ENCODE measurements at regions not wholly inside any gene's neighbourhood (a gene's known extent, or its start where the extent isn't known, plus 50 kb on each side); places are given as distances from the start of the nearest gene placed in this dataset.
"Not testable (repeated sequence)": the region's sequence is repeated elsewhere in the genome, so short reads cannot be mapped to it uniquely, and the experiment has no call there.

DNA sequence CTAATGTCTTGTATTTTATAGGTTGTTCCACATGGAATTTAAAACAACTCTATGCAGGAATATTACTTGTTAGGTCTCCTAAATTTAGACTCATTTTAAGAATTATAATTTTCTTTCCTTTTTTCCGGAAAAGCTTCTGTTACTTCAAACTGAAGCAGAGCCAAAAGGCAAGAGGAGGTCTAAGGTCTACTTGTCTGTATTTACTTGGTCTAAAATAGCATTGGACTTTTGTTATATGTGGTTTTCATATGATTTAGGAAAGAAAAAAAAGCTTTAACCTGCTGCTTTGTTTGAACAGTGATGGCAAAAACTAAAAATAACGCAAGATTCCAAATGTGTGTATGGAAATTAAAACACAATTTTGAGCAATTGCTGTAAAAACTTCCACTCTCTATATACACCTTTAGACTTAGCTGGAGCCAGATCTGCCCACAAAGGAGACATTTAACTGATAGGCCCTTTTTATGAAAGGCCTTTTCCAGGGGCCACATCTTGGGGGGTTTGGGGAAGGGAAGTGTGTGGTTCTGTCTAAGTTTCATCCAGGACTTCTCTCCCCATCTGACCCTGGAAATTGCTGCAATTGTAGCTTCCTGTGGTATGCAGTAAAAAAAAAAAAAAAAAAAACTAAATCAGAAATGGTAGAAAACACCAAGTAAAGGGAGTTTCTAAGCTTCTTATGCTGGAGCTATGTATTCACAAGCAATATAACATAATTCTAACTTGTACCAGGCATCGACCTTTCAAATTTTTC is 307.7 kb upstream of the MEF2C start:
- no peak for DNase-seq (ENCODE audit: low read depth in 2 of 3, low spot score in 1 of 3)

GRCh38 chr5:89187883-89188465 is 305.0 kb upstream of the MEF2C start:
- DNase-seq (ENCODE audit: low read depth in 2 of 3, low spot score in 1 of 3): no peak

GRCh38 chr5:89187268-89187667 is 304.3 kb upstream of the MEF2C start:
- no peak for DNase-seq (ENCODE audit: low read depth in 2 of 3, low spot score in 1 of 3)

DNA sequence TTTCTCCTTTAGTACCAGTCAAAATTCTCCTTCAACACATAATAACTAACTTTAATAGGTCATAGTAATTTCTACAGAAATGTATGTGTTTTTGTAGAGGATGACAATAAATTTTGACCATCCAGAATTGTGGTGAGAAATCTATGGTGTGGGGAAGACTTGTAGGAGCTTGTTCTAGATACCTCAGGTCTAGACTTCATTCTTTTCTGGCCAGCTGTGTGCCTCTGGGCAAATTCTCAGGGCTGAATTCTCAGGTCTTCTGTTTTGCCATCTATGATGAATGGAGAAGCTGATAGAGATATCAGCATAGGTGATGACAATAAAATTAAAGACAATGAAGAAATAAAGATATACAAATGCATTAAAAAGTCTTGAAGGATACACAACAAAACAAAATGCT is 298.6 kb upstream of the MEF2C start:
- DNase-seq (ENCODE audit: low read depth in 2 of 3, low spot score in 1 of 3): no peak

DNA sequence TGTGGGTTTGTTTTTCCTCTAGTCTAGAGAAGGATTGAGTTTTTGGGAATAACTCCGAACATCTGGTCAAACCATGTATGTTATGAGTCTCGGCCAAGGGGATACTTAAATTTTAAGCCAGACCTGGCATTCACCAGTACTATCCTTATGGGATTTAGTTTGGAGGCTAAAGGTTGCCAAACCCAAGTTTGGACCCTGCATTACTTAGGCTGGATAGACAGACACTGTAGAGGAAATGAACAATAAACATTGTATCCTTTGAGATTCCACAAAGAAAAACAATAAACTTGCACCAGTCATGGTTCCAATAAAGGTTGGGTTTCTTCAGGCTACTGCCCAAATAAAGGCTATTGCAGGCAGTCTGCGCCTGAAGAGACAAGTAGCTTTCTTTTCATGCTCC is 296.7 kb upstream of the MEF2C start:
- DNase-seq (ENCODE audit: low read depth in 2 of 3, low spot score in 1 of 3): no peak

DNA sequence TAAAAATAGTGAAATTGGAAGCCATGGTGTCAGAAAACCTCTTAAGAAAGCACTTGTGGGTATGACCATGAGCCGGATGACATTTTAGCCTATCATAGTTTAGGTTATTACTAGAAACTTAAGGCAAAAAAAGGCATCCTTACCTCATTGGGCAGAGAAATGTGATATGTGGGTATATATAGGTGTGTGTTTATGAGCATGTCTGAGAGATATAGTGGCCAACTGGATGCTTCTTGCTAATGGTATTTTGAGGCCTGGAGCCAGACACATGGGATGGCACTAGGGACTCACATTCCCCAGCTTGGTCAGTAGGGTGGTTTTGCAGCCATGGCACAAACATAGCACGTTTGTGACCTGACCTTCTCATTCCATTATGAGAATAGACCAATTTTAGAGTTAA is 295.6 kb upstream of the MEF2C start:
- no peak for DNase-seq (ENCODE audit: low read depth in 2 of 3, low spot score in 1 of 3)

DNA sequence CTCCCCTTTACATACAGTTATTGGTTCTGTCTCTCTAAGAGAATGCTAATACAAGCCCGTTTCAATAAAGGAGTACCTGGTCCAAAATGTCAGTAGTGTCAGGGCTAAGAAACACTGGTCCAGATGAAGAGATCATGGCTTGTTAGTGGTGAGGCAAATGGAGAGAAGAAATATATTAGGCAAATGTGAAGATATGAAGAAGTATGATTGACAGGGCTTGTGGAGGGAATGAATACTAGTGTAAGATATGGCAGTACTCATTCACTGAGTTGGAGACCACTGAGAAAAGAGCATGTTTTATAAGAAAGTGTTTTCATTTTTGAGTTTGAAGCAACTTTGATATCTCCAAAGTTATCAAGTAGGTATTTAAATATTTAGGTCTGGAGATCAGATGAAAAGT is 290.5 kb upstream of the MEF2C start:
- no peak for DNase-seq (ENCODE audit: low read depth in 2 of 3, low spot score in 1 of 3)

GRCh38 chr5:89168766-89169165 is 285.8 kb upstream of the MEF2C start:
- no peak for DNase-seq (ENCODE audit: low read depth in 2 of 3, low spot score in 1 of 3)

GRCh38 chr5:89164703-89165102 is 281.7 kb upstream of the MEF2C start:
- DNase-seq (ENCODE audit: low read depth in 2 of 3, low spot score in 1 of 3): not testable (repeated sequence)

- DNase-seq (ENCODE audit: low read depth in 2 of 3, low spot score in 1 of 3): no peak
These were observed 273.2 kb upstream of the MEF2C start for GRCh38 chr5:89156226-89156625.

DNA sequence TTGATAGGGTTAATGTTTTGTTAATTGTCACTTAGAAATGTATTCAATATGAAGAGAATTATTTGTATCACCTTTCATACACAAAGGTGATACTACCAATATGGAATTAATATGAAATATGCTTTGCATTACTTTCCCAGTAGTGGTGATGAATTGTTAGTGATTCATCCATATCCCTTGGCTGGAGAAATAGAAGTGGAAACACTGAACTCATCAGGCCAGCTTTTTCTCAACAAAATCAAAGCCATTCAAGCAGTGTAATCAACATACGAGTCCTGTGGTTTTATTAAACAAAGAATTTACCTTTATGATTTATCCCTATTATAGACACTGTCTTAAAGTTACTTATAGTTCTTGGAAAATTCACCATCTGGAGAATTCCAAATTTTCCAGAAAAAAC is 264.0 kb upstream of the MEF2C start:
- DNase-seq (ENCODE audit: low read depth in 2 of 3, low spot score in 1 of 3): no peak

DNA sequence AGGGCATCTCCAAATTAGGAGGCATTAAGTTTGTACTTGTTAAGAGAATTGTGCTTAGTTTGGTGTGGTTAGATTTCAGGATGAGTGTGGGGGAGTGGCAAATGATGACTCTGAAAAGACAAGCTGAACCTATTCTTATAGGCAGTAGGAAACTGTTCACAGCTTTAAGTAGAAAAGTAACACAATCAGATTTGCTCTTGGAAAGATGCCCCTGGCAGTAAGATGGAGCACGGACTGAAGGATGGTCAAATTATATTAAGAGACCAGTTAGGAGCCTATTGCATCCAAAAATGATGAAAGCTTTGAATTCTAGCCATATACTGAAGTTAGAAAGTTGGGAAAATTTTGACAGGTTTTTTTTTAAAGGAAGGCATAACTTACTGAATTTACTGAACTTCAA is 254.2 kb upstream of the MEF2C start:
- DNase-seq (ENCODE audit: low read depth in 2 of 3, low spot score in 1 of 3): no peak

DNA sequence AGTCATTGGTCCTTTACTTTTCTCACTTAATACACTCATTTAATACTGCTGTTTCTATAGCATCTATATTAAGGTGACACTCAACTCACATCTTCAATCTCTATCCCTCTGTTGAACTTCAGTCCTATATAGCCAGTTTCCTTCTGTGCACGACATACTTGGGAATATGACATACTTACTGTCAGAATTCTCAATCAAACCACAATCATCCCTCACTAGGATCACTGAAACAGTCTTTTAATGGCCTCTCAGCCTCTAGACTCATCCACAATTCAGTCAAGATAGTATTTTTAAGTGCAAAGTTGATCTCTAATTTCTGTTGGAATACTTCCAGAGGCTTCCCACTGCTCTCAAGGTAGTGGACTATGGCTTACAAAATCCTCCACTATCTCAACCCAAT is 251.0 kb upstream of the MEF2C start:
- no peak for DNase-seq (ENCODE audit: low read depth in 2 of 3, low spot score in 1 of 3)

- DNase-seq (ENCODE audit: low read depth in 2 of 3, low spot score in 1 of 3): no peak
These were observed 250.1 kb upstream of the MEF2C start for GRCh38 chr5:89133129-89133528.

GRCh38 chr5:89130851-89131250 is 247.9 kb upstream of the MEF2C start:
- no peak for DNase-seq (ENCODE audit: low read depth in 2 of 3, low spot score in 1 of 3)

DNA sequence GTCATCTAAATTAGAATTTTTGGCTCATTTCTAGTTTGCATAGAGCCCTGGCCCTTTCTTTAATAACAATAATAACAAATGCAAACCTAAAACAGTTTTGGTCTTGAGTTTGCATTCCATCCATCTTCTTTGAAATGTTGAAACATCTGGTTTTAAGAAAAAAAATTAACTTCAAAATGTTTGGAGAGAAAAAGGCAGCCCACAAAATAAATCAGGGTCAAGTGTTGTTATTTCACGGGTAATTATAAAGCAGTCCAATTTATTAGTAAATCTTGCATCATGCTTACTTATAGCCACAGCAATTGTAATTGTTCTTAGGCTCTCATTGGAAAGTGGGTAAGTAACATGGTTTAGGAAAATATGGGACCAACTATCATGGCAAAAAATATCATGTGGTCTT is 247.0 kb upstream of the MEF2C start:
- DNase-seq (ENCODE audit: low read depth in 2 of 3, low spot score in 1 of 3): no peak

DNA sequence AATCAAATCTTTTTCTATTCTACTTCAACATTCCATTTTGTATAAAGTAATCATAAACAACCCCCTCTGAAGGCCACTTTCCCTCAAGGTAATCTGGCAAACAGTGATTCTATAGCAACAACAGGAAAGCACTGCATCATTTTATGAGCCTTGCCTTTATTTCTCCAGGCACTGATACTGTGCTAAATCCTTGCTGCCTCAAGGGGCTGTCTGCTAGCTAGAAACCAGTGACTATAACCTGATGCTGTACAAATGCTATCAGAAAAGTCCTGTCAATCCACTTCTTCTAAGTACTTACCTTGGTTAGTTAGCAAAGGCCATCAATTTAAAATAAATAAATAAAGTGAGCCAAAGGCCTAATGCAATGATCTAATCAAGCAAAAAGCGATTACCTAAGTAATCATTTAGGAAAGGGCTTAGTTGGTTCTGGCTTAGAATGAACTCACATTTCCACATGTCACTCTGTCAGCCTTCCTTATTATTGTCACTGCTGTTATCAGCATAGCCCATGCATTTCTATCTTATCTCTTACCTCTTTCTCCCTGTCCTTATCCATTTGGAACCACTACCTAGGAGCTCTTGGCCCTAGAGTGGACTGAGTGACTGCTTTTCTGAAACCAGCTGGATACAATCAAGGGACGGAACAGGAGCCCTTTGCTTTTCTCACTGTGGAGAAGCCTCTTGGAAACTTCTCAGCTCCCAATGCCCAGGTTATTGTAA is 246.1 kb upstream of the MEF2C start:
- no peak for DNase-seq (ENCODE audit: low read depth in 2 of 3, low spot score in 1 of 3)

GRCh38 chr5:89128092-89128491 is 245.1 kb upstream of the MEF2C start:
- no peak for DNase-seq (ENCODE audit: low read depth in 2 of 3, low spot score in 1 of 3)

DNA sequence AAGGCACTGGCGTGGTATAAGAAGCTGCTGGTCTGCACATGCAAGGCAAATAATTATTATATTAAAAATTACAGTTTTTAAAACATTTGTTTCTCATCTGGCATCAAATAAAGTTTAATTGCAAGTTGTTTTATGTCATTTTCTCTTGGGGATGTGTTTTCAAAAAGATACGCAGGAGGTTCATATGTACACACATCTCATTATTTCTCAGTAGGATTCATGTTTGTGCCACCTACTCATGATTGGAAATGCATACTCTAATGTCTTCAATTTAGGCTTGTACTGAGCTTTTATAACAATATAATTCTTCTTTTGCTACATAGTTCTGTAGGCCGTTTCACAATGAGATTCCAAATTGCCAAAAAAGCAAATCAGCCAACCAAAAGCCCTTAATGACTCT is 244.2 kb upstream of the MEF2C start:
- DNase-seq (ENCODE audit: low read depth in 2 of 3, low spot score in 1 of 3): no peak

DNA sequence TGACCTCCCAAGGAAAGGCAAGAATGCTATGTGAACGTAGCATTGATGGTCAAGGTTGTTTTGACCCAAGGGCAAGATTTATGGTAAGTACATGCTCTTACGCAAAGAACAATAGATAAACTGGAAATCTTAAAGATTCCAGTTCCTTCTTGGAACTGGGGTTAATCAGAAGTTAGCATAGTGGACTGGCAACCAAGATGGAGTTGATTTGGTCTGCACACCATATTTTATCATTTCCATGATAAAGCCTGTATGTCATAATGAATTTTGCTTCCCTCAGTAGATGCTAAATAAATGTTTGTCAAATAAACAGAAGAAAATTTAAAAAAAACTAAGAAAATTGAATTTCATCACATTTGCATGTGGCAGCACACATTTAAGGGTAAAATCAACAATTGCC is 242.4 kb upstream of the MEF2C start:
- no peak for DNase-seq (ENCODE audit: low read depth in 2 of 3, low spot score in 1 of 3)

DNA sequence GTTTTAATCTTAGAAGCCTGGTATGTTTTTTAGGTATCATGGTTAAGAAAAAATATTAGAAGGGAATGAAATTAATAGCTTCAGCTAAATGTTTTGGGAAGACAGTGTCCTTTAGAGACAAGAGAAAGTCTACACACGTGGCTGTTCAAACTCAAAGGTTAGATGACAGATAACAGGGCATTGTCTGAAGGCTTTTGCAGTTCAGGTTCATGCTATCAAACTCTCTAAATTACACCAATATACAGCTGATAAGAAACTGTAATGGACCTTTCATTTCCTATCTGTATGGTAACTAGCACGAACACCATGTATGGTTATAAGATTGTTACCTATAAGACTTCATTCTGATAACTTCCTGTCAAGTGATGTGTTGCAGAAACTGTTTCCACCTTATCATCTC is 240.6 kb upstream of the MEF2C start:
- DNase-seq (ENCODE audit: low read depth in 2 of 3, low spot score in 1 of 3): no peak

- no peak for DNase-seq (ENCODE audit: low read depth in 2 of 3, low spot score in 1 of 3)
These were observed 237.7 kb upstream of the MEF2C start for GRCh38 chr5:89120719-89121118.

Measured in stimulated activated CD4-positive, alpha-beta T cell treated with anti-CD3 and anti-CD28 coated beads, Interleukin-12 subunit alpha, Interleukin-12 subunit beta, amount 100 ng/mL, for 48 hours (primary cell).